GM19463 (cell line): ENCODE measurements at regions not wholly inside any gene's neighbourhood (a gene's known extent, or its start where the extent isn't known, plus 50 kb on each side); places are given as distances from the start of the nearest gene placed in this dataset.

Experiments
- ATAC-seq: cut with Tn5 transposase; IDR thresholded peaks from one replicate; pipeline ENCODE4 v1.9.1; 2021; ENCODE audit warnings: mild to moderate bottlenecking, moderate library complexity; ENCODE audit not compliant: unreplicated experiment

DNA sequence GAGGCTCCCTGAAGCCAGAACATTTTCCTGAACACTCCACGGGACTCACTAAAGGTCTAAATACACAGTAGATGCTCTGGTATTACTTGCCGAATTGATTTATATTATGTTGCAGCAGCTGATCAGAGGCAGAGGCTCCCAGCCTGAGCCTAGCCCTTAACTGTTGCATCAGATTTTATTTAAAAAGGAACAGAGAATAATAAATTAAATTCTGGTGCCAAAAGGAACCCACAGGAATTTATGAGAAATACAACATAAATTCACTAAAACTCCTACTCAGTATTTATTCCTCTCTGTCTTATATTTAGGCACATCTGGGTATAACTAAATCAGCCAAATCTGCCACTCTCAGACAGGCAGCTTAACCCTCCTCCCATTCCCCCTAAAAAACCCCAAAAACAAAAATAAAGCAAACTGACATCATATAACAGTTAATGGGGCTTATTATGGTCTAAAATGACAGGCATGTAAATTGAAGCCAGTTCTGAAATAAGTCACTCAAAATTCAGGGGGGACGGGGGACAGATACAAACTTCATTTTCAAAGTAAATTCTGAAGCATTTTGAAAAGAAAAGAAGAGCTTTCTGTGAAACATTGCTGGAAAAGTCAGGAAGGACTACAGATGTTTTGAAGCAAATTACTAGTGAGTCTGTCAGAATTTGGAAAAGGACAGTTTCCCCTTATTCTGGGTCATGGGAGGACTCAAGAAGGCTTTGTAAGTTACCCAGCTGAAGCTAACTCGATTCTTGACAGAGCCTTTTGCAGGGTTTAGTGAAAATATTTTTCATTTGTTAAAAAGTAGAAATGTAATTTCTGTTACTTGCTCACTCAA lies 53.8 kb upstream of the CORO2B start:
- no peak for ATAC-seq

GRCh38 chr15:68525815-68526214 lies 53.0 kb upstream of the CORO2B start:
- ATAC-seq, result no peak

DNA sequence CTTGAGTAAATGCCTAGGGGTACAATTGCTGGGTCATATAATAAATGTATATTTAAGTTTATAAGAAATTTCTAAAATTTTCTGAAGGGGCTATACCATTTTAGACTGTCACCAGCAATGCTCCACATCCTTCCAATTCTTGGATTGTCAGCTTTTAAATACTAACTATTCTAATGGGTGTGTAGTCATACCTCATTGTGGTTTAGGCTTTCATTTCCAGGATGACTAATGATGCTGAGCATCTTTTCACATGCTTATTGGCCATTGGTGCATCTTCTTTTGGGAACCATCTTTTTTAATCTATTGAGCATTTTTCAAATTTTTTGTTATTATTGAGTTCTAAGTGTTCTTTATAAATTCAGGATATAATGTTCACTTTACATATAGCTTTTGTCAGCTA lies 52.5 kb upstream of the CORO2B start:
- ATAC-seq, result peak; percentile 76

- peak; percentile 44 for ATAC-seq
Observed at GRCh38 chr15:68526784-68527183, 52.0 kb upstream of the CORO2B start.

DNA sequence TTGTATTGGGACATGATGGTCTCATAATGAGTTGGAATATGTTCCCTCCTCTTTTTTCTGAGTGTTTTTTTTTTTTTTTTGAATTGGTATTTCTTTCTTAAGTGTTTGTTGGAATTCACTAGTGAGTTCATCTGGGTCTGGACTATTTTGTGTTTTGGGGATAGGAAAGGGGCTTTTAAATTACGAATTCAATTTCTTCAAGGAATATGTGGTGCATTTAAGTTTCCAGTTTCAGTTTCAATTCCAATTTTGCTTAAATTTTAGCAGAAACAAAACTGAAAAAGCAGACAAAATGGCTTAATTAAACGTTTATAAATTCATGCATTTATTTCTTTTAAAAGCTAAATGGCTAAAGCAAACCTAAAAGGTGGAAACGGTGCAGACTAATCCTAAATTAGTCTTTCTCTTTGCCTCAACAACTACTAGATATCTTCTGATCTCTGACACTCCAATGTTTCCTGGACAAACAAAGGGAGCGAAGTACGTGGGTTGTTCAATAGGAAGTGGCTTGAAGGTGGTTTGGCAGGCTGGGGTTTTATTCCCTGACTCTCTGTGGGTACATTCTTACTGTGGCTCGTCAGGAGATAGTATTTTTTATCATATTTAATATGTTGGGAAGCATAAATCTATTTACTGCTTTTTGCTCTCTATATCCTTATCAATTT lies 50.0 kb upstream of the CORO2B start:
- no peak for ATAC-seq
